Pancreas (tissue), 10 donors: ENCODE measurements at regions not wholly inside any gene's neighbourhood (a gene's known extent, or its start where the extent isn't known, plus 50 kb on each side); places are given as distances from the start of the nearest gene placed in this dataset.

Source experiments
- ATAC-seq, 4 donors: fragments of 200-7000 bp; cut with Tn5 transposase; one replicate each; pipeline versions ENCODE4 v1.8.0 to v1.9.1; 2020; ENCODE audit warnings: mild to moderate bottlenecking in 4 of 4, moderate library complexity in 4 of 4
- DNase-seq, 6 donors: peaks; one replicate each; pipeline ENCODE4 v3.0.0-alpha.2; 2020
- FAIRE-seq: peaks from 2 replicates; lab custom pipeline; 2012; peaks lifted over from hg19 to GRCh38; lab: Jason Lieb, UNC
- H3K27ac ChIP-seq, 4 donors: fragments of 200-600 bp; sonication (generic); 1 replicate in 3 of 4; 2 replicates in 1 of 4; pipeline versions ENCODE4 v1.5.0 to v1.8.0; 2020
- H3K27me3 ChIP-seq, 4 donors: fragments of 200-600 bp; one replicate each; pipeline ENCODE4 v1.8.0; 2021
- H3K36me3 ChIP-seq, 3 donors: fragments of 200-600 bp; sonication (generic) in 1 of 3; one replicate each; pipeline versions ENCODE4 v1.5.0 to v1.8.0; 2020 to 2021
- H3K4me1 ChIP-seq, 3 donors: fragments of 200-600 bp; one replicate each; pipeline ENCODE4 v1.8.0; 2021
- H3K4me3 ChIP-seq, 4 donors: fragments of 200-600 bp; sonication (generic) in 2 of 4; one replicate each; pipeline versions ENCODE4 v1.5.0 to v1.8.0; 2020 to 2021
- H3K9me3 ChIP-seq, 4 donors: fragments of 200-600 bp; one replicate each; pipeline ENCODE4 v1.8.0; 2021
- WGBS, 2 donors: extraction: QIAGEN DNeasy Blood & Tissue Kit; methylation state at CpG; one replicate each; pipeline ENCODE4 v1.1.7; 2013; 5-methylcytosine and 5-hydroxymethylcytosine counted together
- intact Hi-C, 3 donors: fragments of 100-400 bp; cut with DNase I; formaldehyde crosslinking; loops; one replicate each; pipeline versions ENCODE4 v1.11.1 to v1.14.2; 2022
- TF ChIP-seq, protein P1 (sequence below), 4 donors: fragments of 200-600 bp; sonication (generic) in 3 of 4; IDR thresholded peaks; one replicate each; pipeline versions ENCODE4 v1.5.0 to v1.8.0; 2021; ENCODE audit warnings: antibody characterized with exemption in 4 of 4
- donor health status: healthy with polysubstance abuse.
- donor health status: DM: no; HTN: no; CAD: no; lungs with moderate emphysema.
- donor health status: DM: no; HTN: no; CAD: no.
- donor health status: control.
- donor health status: control.
- donor health status: Bipolar disorder and iron deficiency.
- donor health status: DM: yes; HTN: yes; CAD: no.
- donor health status: DM: no; HTN: no; CAD: no.
- donor health status: DM: no; HTN: no; CAD: no.
- donor health status: DM: yes; HTN: yes; CAD: no.

DNA sequence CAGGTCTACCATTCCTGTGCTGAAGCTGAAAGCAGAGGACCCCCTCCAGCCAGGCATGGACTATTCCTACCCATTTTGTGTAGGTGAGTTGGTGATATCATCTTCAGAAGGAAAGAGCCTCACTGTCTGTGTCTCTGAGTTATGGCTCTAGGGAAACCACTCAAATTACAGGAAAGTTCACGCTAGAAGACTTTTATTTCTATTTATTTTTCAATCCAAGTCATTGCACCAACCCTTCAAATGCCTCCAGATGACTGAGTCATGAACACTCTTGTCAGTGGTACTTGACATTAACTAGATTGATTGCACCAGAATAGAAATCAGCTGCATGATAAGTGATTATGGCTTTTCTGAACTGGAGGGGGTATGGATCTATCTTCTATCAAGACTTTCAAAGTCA is 338.4 kb downstream of the MBD2 start:
- H3K36me3 ChIP-seq: no peaks in the 10 kb centered on the region
- no peaks in the 10 kb centered on the region for H3K9me3 ChIP-seq
- H3K4me1 ChIP-seq: no peaks in the 10 kb centered on the region
- TF ChIP-seq, protein P1, sequence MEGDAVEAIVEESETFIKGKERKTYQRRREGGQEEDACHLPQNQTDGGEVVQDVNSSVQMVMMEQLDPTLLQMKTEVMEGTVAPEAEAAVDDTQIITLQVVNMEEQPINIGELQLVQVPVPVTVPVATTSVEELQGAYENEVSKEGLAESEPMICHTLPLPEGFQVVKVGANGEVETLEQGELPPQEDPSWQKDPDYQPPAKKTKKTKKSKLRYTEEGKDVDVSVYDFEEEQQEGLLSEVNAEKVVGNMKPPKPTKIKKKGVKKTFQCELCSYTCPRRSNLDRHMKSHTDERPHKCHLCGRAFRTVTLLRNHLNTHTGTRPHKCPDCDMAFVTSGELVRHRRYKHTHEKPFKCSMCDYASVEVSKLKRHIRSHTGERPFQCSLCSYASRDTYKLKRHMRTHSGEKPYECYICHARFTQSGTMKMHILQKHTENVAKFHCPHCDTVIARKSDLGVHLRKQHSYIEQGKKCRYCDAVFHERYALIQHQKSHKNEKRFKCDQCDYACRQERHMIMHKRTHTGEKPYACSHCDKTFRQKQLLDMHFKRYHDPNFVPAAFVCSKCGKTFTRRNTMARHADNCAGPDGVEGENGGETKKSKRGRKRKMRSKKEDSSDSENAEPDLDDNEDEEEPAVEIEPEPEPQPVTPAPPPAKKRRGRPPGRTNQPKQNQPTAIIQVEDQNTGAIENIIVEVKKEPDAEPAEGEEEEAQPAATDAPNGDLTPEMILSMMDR (IDR thresholded peaks at IDR 0.05): no peak
- H3K4me3 ChIP-seq: no peak overlapping the region
- H3K27me3 ChIP-seq: no peaks in the 10 kb centered on the region
- no peak for FAIRE-seq
- no peak overlapping the region for H3K27ac ChIP-seq
- DNase-seq: no peak
- 55 to 58% methylated on average over 1 of the region's 1 CpG for WGBS, 2 donors
- intact Hi-C loops: no loop called here
- no peak for ATAC-seq

DNA sequence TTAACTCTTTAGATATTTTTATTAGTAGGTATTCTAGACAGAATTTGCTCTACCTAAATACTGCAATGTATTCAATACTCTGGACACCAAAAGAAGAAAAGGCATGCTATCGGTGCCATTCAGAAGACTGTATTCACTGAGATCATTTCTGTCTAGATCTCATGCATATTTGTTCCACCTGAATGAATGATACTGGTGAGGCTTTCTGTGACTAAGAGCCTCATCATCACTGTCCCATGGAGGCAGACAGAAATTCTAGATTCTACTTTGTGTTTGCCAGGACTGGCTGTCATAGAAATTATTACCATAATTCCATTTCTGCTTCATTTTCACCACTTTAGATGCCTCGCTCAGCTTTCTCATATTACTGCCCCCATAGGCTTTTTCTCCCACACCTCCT is 340.7 kb downstream of the MBD2 start:
- no peaks in the 10 kb centered on the region for H3K4me1 ChIP-seq
- H3K27ac ChIP-seq: no peak overlapping the region
- H3K9me3 ChIP-seq: no peaks in the 10 kb centered on the region
- no peak for FAIRE-seq
- no peak for ATAC-seq
- TF ChIP-seq, protein P1 (IDR thresholded peaks at IDR 0.05): no peak
- intact Hi-C loops: no loop called here
- DNase-seq: no peak
- H3K36me3 ChIP-seq: no peaks in the 10 kb centered on the region
- WGBS, 2 donors: 71 to 82% methylated on average over 2 of the region's 2 CpGs
- no peak overlapping the region for H3K4me3 ChIP-seq
- no peaks in the 10 kb centered on the region for H3K27me3 ChIP-seq

DNA sequence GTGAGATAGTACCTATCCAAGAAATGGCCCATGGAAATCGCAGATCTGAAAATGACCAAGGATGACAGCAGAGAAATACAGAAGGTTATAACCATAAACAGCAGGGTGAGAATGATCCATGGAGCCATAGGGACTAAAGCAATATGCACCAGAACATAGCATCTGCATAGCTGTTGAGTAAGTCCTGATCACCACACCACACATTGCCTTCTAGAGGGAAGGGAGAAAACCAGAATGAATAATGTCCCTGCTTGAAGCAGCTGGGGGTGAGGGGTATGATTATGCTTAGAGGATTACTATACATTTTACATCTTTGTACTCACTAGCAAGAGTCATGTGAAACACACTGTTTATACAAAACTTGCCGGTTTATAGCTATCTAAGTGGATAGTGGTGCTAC is 350.4 kb downstream of the MBD2 start:
- 59 to 77% methylated on average over 2 of the region's 2 CpGs for WGBS, 2 donors

DNA sequence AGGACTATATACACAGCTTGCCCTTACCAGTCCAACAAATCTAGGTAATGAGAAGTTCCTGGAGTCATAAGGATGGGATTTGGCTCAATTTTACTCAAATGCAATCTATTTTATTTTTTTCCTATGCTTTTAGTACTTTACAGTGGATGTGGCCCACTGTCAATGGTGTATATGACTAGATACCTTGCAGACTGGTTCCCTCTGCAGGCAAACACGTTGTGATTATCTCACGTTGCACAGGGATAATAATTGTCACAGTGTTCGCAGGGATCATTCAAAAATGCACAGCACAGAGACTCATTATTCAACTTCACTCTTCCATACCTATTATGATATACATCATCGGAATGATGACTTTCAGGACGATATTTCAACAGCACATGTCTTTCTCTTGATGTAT is 359.7 kb downstream of the MBD2 start:
- 31 to 37% methylated on average over 5 of the region's 5 CpGs for WGBS, 2 donors
- intact Hi-C loops: no loop called here

More for the DNA sequence above, 350.4 kb downstream of the MBD2 start:
- DNase-seq (no peak), ATAC-seq (no peak), FAIRE-seq (no peak)
- no peak overlapping the region for H3K4me3 ChIP-seq
- H3K9me3 ChIP-seq: no peaks in the 10 kb centered on the region
- no peak overlapping the region for H3K27ac ChIP-seq
- H3K4me1 ChIP-seq: no peaks in the 10 kb centered on the region
- TF ChIP-seq, protein P1 (IDR thresholded peaks at IDR 0.05): no peak
- H3K27me3 ChIP-seq: no peaks in the 10 kb centered on the region
- intact Hi-C loops: no loop called here
- no peaks in the 10 kb centered on the region for H3K36me3 ChIP-seq

DNA sequence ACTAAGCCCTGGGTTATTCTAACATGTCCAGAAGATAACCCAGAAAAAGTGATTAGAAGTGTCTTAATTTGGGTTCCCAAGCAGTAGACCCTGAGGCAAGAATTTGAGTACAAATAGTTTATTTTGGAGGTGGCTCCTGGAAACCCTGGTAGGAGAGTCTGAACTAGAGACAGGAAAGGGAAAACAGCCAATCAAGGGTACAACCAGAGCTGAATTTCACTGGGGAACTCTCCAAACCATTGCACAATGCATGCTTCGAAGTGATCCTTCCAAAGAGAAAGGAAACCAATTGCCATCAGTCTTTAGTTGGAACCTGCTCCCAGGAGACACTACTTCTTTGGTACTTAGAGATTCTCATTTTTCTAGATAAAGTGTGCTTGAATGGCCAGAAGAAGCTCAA is 361.5 kb downstream of the MBD2 start:
- no peak for FAIRE-seq
- H3K36me3 ChIP-seq: no peaks in the 10 kb centered on the region
- no peak for ATAC-seq
- no peak overlapping the region for H3K27ac ChIP-seq
- TF ChIP-seq, protein P1 (IDR thresholded peaks at IDR 0.05): no peak
- H3K4me3 ChIP-seq: no peak overlapping the region
- no peaks in the 10 kb centered on the region for H3K9me3 ChIP-seq
- no peaks in the 10 kb centered on the region for H3K4me1 ChIP-seq
- no peaks in the 10 kb centered on the region for H3K27me3 ChIP-seq
- 43 to 71% methylated on average over 1 of the region's 1 CpG for WGBS, 2 donors
- DNase-seq: no peak
- intact Hi-C loops: no loop called here

More for the DNA sequence above, 359.7 kb downstream of the MBD2 start:
- DNase-seq (no peak), FAIRE-seq (no peak), ATAC-seq (no peak)
- Histone ChIP-seq H3K4me1 (no peaks in the 10 kb centered on the region), H3K27me3 (no peaks in the 10 kb centered on the region), H3K4me3 (no peak overlapping the region), H3K36me3 (no peaks in the 10 kb centered on the region), H3K9me3 (no peaks in the 10 kb centered on the region), H3K27ac (no peak overlapping the region)
- TF ChIP-seq, protein P1 (IDR thresholded peaks at IDR 0.05): no peak
